ENCODE measurements at regions not wholly inside any gene's neighbourhood (a gene's known extent, or its start where the extent isn't known, plus 50 kb on each side); places are given as distances from the start of the nearest gene placed in this dataset.
"Not testable (repeated sequence)": the region's sequence is repeated elsewhere in the genome, so short reads cannot be mapped to it uniquely, and the experiment has no call there.

DNA sequence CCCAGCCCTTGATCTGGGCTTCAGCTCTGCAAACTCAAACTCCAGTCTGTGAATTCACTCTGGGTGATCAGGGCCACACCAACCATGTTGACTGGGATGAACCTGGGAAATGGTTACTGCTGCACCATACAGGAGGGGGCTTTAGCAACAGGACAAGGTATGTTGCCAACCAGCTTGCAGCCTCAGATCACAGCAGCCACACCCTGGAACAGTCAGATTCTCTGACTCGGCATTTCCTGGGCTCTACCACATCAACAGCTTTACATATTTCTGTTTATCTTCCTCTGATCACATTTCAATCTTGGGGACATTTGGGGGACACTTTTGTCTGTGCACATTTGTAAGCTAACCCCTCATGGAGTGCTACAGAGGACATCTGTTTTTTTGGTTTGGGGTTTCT, 267.0 kb upstream of the NCAM1 start:
- WGBS, 2 donors, result 95 to 100% methylated on average over 1 of the region's 1 CpG
- no peaks in the 10 kb centered on the region for H3K36me3 ChIP-seq (ENCODE audit: low read depth, missing control alignments)
- DNase-seq, result no peak
- TF ChIP-seq POLR2A (IDR thresholded peaks at IDR 0.05), result no peak
- intact Hi-C loops (cut with DNase I; ENCODE audit: low total_unique reads), result no loop called here
- no peaks in the 10 kb centered on the region for H3K4me1 ChIP-seq
- H3K27ac ChIP-seq, result no peak overlapping the region
- no peaks in the 10 kb centered on the region for H3K9me3 ChIP-seq
- H3K4me3 ChIP-seq, result no peak overlapping the region
- H3K27me3 ChIP-seq, result no peaks in the 10 kb centered on the region

DNA sequence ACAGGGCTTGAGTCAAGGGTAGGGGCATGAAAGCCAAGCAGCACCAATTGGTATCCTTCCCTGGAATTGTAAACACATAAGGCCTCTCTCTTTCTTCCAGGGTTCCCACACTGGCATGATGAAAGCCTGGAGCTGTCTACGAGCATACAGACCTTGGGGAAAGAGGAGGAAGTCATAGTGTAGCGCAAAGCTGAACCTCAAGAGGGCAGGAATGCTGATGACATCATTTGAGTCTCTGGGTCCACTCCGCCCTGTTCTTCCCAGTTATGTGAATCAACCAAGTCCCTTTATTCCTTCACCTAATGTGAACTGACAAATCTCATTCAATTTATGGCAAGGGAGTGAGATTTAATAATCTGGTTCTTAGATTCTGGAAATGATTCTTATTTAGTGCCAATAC, 266.4 kb upstream of the NCAM1 start:
- 89 to 90% methylated on average over 3 of the region's 3 CpGs for WGBS, 2 donors
- Histone ChIP-seq H3K4me1 (no peaks in the 10 kb centered on the region), H3K27ac (no peak overlapping the region), H3K4me3 (no peak overlapping the region), H3K9me3 (no peaks in the 10 kb centered on the region), H3K27me3 (no peaks in the 10 kb centered on the region), H3K36me3 (ENCODE audit: low read depth, missing control alignments) (no peaks in the 10 kb centered on the region)
- DNase-seq, result no peak
- intact Hi-C loops (cut with DNase I; ENCODE audit: low total_unique reads), result no loop called here
- TF ChIP-seq, protein P1, sequence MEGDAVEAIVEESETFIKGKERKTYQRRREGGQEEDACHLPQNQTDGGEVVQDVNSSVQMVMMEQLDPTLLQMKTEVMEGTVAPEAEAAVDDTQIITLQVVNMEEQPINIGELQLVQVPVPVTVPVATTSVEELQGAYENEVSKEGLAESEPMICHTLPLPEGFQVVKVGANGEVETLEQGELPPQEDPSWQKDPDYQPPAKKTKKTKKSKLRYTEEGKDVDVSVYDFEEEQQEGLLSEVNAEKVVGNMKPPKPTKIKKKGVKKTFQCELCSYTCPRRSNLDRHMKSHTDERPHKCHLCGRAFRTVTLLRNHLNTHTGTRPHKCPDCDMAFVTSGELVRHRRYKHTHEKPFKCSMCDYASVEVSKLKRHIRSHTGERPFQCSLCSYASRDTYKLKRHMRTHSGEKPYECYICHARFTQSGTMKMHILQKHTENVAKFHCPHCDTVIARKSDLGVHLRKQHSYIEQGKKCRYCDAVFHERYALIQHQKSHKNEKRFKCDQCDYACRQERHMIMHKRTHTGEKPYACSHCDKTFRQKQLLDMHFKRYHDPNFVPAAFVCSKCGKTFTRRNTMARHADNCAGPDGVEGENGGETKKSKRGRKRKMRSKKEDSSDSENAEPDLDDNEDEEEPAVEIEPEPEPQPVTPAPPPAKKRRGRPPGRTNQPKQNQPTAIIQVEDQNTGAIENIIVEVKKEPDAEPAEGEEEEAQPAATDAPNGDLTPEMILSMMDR (IDR thresholded peaks at IDR 0.05), result no peak
- TF ChIP-seq POLR2A (IDR thresholded peaks at IDR 0.05), result no peak

DNA sequence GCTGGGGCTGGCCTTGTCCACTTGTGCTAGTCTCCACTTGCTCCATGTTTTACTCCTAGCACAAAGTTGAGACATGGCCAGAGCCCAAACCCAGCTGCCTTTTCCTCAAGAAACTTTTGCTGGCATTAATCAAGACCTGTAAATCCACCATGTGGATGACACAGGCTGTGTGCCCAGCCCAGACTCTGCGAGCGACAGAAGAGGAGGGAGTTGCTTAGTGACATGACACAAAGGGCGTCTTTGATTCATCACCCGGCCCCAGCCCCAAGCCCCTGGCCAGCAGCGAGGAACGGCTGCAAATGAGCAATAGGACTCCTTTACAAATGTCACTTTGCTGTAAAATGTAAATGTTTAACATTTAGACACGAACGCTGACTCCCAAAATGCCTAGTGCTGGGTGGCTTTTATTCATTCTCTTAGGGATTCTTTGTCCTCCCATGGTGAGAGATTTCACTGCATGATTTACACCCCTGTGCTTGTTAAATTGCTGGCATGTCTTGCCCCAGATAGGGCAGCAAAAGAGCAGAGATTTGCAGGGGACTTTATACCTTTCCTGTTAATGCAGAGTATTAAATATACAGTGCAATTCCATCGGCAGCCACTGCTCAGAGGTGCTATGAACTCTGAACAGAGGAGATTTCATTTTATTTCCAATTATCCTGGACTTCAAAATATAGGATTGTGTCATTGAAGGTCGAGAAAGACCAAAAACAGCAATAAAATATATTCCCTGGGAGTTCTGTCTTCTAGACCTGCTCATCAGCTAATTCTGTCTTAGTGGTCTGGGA, 263.6 kb upstream of the NCAM1 start:
- H3K36me3 ChIP-seq (ENCODE audit: low read depth, missing control alignments), result no peaks in the 10 kb centered on the region
- intact Hi-C loops (cut with DNase I; ENCODE audit: low total_unique reads), result no loop called here
- TF ChIP-seq POLR2A (IDR thresholded peaks at IDR 0.05), result no peak
- TF ChIP-seq, protein P1 (IDR thresholded peaks at IDR 0.05), result no peak
- no peak overlapping the region for H3K27ac ChIP-seq
- H3K4me1 ChIP-seq, result no peaks in the 10 kb centered on the region
- no peaks in the 10 kb centered on the region for H3K9me3 ChIP-seq
- H3K4me3 ChIP-seq, result no peak overlapping the region
- no peak for DNase-seq
- 55 to 61% methylated on average over 10 of the region's 10 CpGs for WGBS, 2 donors
- H3K27me3 ChIP-seq, result no peaks in the 10 kb centered on the region

DNA sequence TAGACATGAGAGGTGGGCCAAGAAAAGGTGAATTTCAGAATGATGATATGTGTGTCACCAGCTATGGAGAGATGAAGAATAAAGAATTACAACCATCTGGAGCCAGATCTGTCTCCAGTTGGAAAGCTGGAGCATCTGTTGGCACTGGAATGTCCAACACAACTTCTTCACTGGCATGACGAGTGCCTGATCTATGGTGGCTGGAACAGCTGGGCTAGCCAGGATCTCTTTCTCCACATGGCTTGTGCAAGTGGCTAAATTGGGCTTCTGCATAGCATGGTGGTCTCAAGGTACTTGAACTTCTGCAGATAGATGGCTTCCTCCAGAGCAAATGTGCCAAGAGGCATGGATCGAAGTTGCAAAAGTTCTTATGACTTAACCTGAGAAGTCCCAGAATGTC, 256.1 kb upstream of the NCAM1 start:
- Histone ChIP-seq H3K36me3 (ENCODE audit: low read depth, missing control alignments) (no peaks in the 10 kb centered on the region), H3K9me3 (no peaks in the 10 kb centered on the region), H3K4me3 (no peak overlapping the region), H3K4me1 (no peaks in the 10 kb centered on the region), H3K27ac (no peak overlapping the region), H3K27me3 (no peaks in the 10 kb centered on the region)
- no peak for TF ChIP-seq POLR2A (IDR thresholded peaks at IDR 0.05)
- TF ChIP-seq, protein P1 (IDR thresholded peaks at IDR 0.05), result no peak
- DNase-seq, result no peak
- 85 to 89% methylated on average over 2 of the region's 2 CpGs for WGBS, 2 donors
- intact Hi-C loops (cut with DNase I; ENCODE audit: low total_unique reads), result no loop called here

DNA sequence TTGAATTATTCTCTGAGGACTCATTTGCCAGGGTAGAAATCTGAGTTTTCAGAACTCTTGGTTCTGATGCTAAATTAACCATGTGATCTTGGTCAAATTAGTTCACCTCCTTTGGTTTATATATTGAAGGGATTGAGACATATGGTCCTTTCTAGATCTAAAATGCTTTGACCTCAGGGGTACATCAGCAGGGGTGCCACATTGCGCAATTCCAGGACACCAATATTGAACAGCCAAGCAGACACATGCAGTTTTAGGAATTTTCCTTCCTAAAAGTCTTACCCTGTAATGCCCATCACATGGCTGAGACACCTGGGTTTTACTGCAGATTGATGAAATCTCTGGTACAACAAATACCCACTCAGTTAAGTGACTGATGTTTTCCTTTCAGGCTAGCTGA, 254.4 kb upstream of the NCAM1 start:
- intact Hi-C loops (cut with DNase I; ENCODE audit: low total_unique reads), result no loop called here
- no peak for DNase-seq
- no peaks in the 10 kb centered on the region for H3K27me3 ChIP-seq
- WGBS, 2 donors, result 96 to 100% methylated on average over 1 of the region's 1 CpG
- H3K4me3 ChIP-seq, result no peak overlapping the region
- no peak overlapping the region for H3K27ac ChIP-seq
- no peaks in the 10 kb centered on the region for H3K9me3 ChIP-seq
- H3K36me3 ChIP-seq (ENCODE audit: low read depth, missing control alignments), result no peaks in the 10 kb centered on the region
- no peak for TF ChIP-seq POLR2A (IDR thresholded peaks at IDR 0.05)
- TF ChIP-seq, protein P1 (IDR thresholded peaks at IDR 0.05), result no peak
- no peaks in the 10 kb centered on the region for H3K4me1 ChIP-seq

DNA sequence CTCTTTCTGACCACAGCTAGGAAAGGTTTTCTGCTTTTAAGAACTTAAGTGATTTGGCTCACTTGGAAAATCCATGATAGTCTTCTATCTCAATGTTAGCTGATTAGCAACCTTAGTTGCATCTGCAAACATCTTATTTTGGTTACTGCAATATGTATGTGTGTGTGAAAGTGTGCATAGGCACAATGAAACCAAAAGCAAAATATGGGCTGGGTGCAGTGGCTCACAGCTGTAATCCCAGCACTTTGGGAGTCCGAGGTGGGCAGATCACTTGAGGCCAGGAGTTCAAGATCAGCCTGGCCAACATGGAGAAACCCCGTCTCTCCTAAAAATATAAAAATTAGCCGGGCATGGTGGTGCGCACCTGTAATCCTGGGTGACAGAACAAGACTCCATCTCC, 246.9 kb upstream of the NCAM1 start:
- H3K4me3 ChIP-seq; DNase-seq; intact Hi-C loops (cut with DNase I; ENCODE audit: low total_unique reads); H3K36me3 ChIP-seq (ENCODE audit: low read depth, missing control alignments); H3K27ac ChIP-seq; H3K27me3 ChIP-seq; H3K9me3 ChIP-seq; H3K4me1 ChIP-seq: not testable (repeated sequence)
- WGBS, 2 donors, result 98% methylated on average over 4 of the region's 4 CpGs

Data from testis (tissue), 2 donors.